Gastrocnemius medialis (tissue), 4 donors: ENCODE measurements at regions not wholly inside any gene's neighbourhood (a gene's known extent, or its start where the extent isn't known, plus 50 kb on each side); places are given as distances from the start of the nearest gene placed in this dataset.

Experiments
- ATAC-seq, 2 donors: fragments of 150-250 bp; one replicate each; pipeline ENCODE4 v1.9.1; 2016
- DNase-seq, 2 donors: peaks; one replicate each; pipeline ENCODE4 v3.0.0-alpha.2; 2019
- H3K27ac ChIP-seq, 4 donors: fragments of 200-600 bp; sonication (generic); 1 replicate in 1 of 4; 2 replicates in 3 of 4; pipeline ENCODE4 v1.5.1; 2016 to 2018; ENCODE audit warnings: mild to moderate bottlenecking in 2 of 4, moderate library complexity in 1 of 4
- H3K27me3 ChIP-seq, 3 donors: fragments of 200-600 bp; sonication (generic) in 2 of 3; 1 replicate in 1 of 3; 2 replicates in 2 of 3; pipeline versions ENCODE4 v1.5.1 to v1.6.0; 2016 to 2019; ENCODE audit warnings: mild to moderate bottlenecking in 1 of 3, moderate library complexity in 1 of 3
- H3K36me3 ChIP-seq, 2 donors: fragments of 200-600 bp; sonication (generic) in 1 of 2; one replicate each; pipeline ENCODE4 v1.5.1; 2017 to 2018
- H3K4me1 ChIP-seq, 2 donors: fragments of 200-600 bp; sonication (generic) in 1 of 2; one replicate each; pipeline ENCODE4 v1.5.1; 2016 to 2017; ENCODE audit warnings: mild to moderate bottlenecking in 2 of 2
- H3K4me3 ChIP-seq, 4 donors: fragments of 200-600 bp; sonication (generic) in 3 of 4; 1 replicate in 1 of 4; 2 replicates in 3 of 4; pipeline ENCODE4 v1.5.1; 2016 to 2019; ENCODE audit warnings: mild to moderate bottlenecking in 2 of 4
- H3K9me3 ChIP-seq, 3 donors: fragments of 200-600 bp; sonication (generic) in 2 of 3; 1 replicate in 1 of 3; 2 replicates in 2 of 3; pipeline ENCODE4 v1.5.1; 2016 to 2019
- CTCF ChIP-seq, 5 experiments: fragments of 450-650 bp in 3 of 5; fragments of 200-600 bp in 2 of 5; sonication (generic) in 2 of 5; IDR thresholded peaks in 4 of 5; conservative IDR thresholded peaks in 1 of 5; 1 replicate in 4 of 5; 2 replicates in 1 of 5; pipeline ENCODE4 v1.5.1; 2016 to 2019; ENCODE audit warnings: antibody characterized with exemption in 5 of 5, mild to moderate bottlenecking in 3 of 5, moderate library complexity in 3 of 5
- POLR2A ChIP-seq, 2 donors: fragments of 450-650 bp; IDR thresholded peaks; one replicate each; pipeline ENCODE4 v1.6.1; 2017; ENCODE audit warnings: antibody characterized with exemption in 2 of 2, mild to moderate bottlenecking in 2 of 2, moderate library complexity in 2 of 2
- in situ Hi-C, 4 donors: fragments of 200-750 bp; cut with MboI; loops; one replicate each; pipeline versions ENCODE4 v1.15.0 to v1.8.0; 2017; ENCODE audit warnings: low sequenced_read_pairs in 4 of 4
- intact Hi-C: fragments of 100-400 bp; cut with DNase I; formaldehyde crosslinking; loops from one replicate; pipeline ENCODE4 v1.15.1; 2023; ENCODE audit warnings: low total_unique reads

GRCh38 chr9:86549920-86550319, 195.7 kb upstream of the TUT7 start:
- H3K27ac ChIP-seq: no peak overlapping the region
- ATAC-seq: no peak
- no peaks in the 10 kb centered on the region for H3K27me3 ChIP-seq
- H3K36me3 ChIP-seq: no peaks in the 10 kb centered on the region
- intact Hi-C loops (loop anchor here (5.0 kb wide), 1 partner anchor 182 kb away; no protein-coding TSS in a partner anchor), in situ Hi-C loops (no loop called here)
- peaks cover 8 to 17% of the 10 kb centered on the region in 2 donors for H3K4me1 ChIP-seq
- H3K9me3 ChIP-seq: no peaks in the 10 kb centered on the region
- TF ChIP-seq CTCF (IDR thresholded peaks at IDR 0.05 in 4 of 5, conservative IDR thresholded peaks at IDR 0.05 in 1 of 5) (no peak), POLR2A (IDR thresholded peaks at IDR 0.05) (no peak)
- DNase-seq: no peak
- H3K4me3 ChIP-seq: no peak overlapping the region

- no peak for ATAC-seq
- DNase-seq: no peak
- H3K27ac ChIP-seq: no peak overlapping the region
These were observed 195.2 kb upstream of the TUT7 start for GRCh38 chr9:86549401-86549811.

GRCh38 chr9:86548220-86548619, 194.0 kb upstream of the TUT7 start:
- in situ Hi-C loops: no loop called here
- no peaks in the 10 kb centered on the region for H3K36me3 ChIP-seq
- no peaks in the 10 kb centered on the region for H3K9me3 ChIP-seq
- no peak for TF ChIP-seq POLR2A (IDR thresholded peaks at IDR 0.05)
- no peak for TF ChIP-seq CTCF (IDR thresholded peaks at IDR 0.05 in 4 of 5, conservative IDR thresholded peaks at IDR 0.05 in 1 of 5)
- peaks cover 8 to 17% of the 10 kb centered on the region in 2 donors for H3K4me1 ChIP-seq
- DNase-seq (no peak), ATAC-seq (no peak)
- H3K4me3 ChIP-seq: no peak overlapping the region
- H3K27me3 ChIP-seq: no peaks in the 10 kb centered on the region
- intact Hi-C loops: loop anchor here (5.0 kb wide), 1 partner anchor 184 kb away; no protein-coding TSS in a partner anchor
- H3K27ac ChIP-seq: peak overlapping the region in 1 of 4 donors; percentile 81

More at GRCh38 chr9:86549401-86549811, 195.2 kb upstream of the TUT7 start:
- no peak overlapping the region for H3K4me3 ChIP-seq
- no peaks in the 10 kb centered on the region for H3K36me3 ChIP-seq
- no peaks in the 10 kb centered on the region for H3K27me3 ChIP-seq
- H3K4me1 ChIP-seq: peaks cover 8 to 17% of the 10 kb centered on the region in 2 donors
- H3K9me3 ChIP-seq: no peaks in the 10 kb centered on the region
- no peak for TF ChIP-seq POLR2A (IDR thresholded peaks at IDR 0.05)
- TF ChIP-seq CTCF (IDR thresholded peaks at IDR 0.05 in 4 of 5, conservative IDR thresholded peaks at IDR 0.05 in 1 of 5): no peak
- in situ Hi-C loops: no loop called here
- intact Hi-C loops: loop anchor here (5.0 kb wide), 1 partner anchor 183 kb away; no protein-coding TSS in a partner anchor

- Histone ChIP-seq H3K36me3 (no peaks in the 10 kb centered on the region), H3K27me3 (no peaks in the 10 kb centered on the region), H3K4me3 (no peak overlapping the region), H3K9me3 (no peaks in the 10 kb centered on the region), H3K4me1 (peaks cover 8 to 17% of the 10 kb centered on the region in 2 donors), H3K27ac (peak overlapping the region; percentile 32 to 81 (median 72))
- in situ Hi-C loops: no loop called here
- no peak for ATAC-seq
- DNase-seq: no peak
- no peak for TF ChIP-seq POLR2A (IDR thresholded peaks at IDR 0.05)
- no peak for TF ChIP-seq CTCF (IDR thresholded peaks at IDR 0.05 in 4 of 5, conservative IDR thresholded peaks at IDR 0.05 in 1 of 5)
- intact Hi-C loops: loop anchor here (5.0 kb wide), 1 partner anchor 185 kb away; no protein-coding TSS in a partner anchor
These were observed 193.4 kb upstream of the TUT7 start for GRCh38 chr9:86547571-86547970.

- H3K36me3 ChIP-seq: no peaks in the 10 kb centered on the region
- H3K27ac ChIP-seq: peak overlapping the region; percentile 48 to 81 (median 72)
- H3K27me3 ChIP-seq: no peaks in the 10 kb centered on the region
- intact Hi-C loops (loop anchor here (5.0 kb wide), 1 partner anchor 186 kb away; no protein-coding TSS in a partner anchor), in situ Hi-C loops (no loop called here)
- no peaks in the 10 kb centered on the region for H3K9me3 ChIP-seq
- H3K4me3 ChIP-seq: no peak overlapping the region
- H3K4me1 ChIP-seq: peaks cover 8 to 17% of the 10 kb centered on the region in 2 donors
- DNase-seq: peak; percentile 58 to 86
- ATAC-seq: peak; percentile 87 to 91
- TF ChIP-seq CTCF (IDR thresholded peaks at IDR 0.05 in 4 of 5, conservative IDR thresholded peaks at IDR 0.05 in 1 of 5) (no peak), POLR2A (IDR thresholded peaks at IDR 0.05) (peak in 1 of 2 donors; percentile 16)
These were observed 192.5 kb upstream of the TUT7 start for GRCh38 chr9:86546712-86547111.
